Ishikawa (cell line): ENCODE measurements at regions not wholly inside any gene's neighbourhood (a gene's known extent, or its start where the extent isn't known, plus 50 kb on each side); places are given as distances from the start of the nearest gene placed in this dataset.

Source experiments
- CEBPB ChIP-seq: IDR thresholded peaks from 2 replicates; pipeline ENCODE4 v1.6.1; 2012
- CREB1 ChIP-seq: IDR thresholded peaks from 2 replicates; pipeline ENCODE4 v1.6.1; 2012; ENCODE audit warnings: low read depth
- EGR1 ChIP-seq: IDR thresholded peaks from 2 replicates; pipeline ENCODE4 v1.6.1; 2012
- EP300 ChIP-seq: IDR thresholded peaks from 2 replicates; pipeline ENCODE4 v1.6.1; 2012; ENCODE audit warnings: borderline replicate concordance
- FOXM1 ChIP-seq: IDR thresholded peaks from 2 replicates; pipeline ENCODE4 v1.6.1; 2012; ENCODE audit warnings: low read depth, borderline replicate concordance
- NFIC ChIP-seq: IDR thresholded peaks from 2 replicates; pipeline ENCODE4 v1.6.1; 2012
- RAD21 ChIP-seq: IDR thresholded peaks from 2 replicates; pipeline ENCODE4 v1.6.1; 2012; ENCODE audit warnings: low read depth
- TAF1 ChIP-seq: IDR thresholded peaks from 2 replicates; pipeline ENCODE4 v1.6.1; 2012; ENCODE audit warnings: low read depth, mild to moderate bottlenecking
- TCF12 ChIP-seq: IDR thresholded peaks from 2 replicates; pipeline ENCODE4 v1.6.1; 2012; ENCODE audit warnings: low read depth
- TEAD4 ChIP-seq: IDR thresholded peaks from 2 replicates; pipeline ENCODE4 v1.6.1; 2012
- YY1 ChIP-seq: IDR thresholded peaks from 2 replicates; pipeline ENCODE4 v1.6.1; 2012; ENCODE audit warnings: low read depth
- ZBTB7A ChIP-seq: IDR thresholded peaks from 2 replicates; pipeline ENCODE4 v1.6.1; 2012; ENCODE audit warnings: low read depth
- TF ChIP-seq, protein P1 (sequence below): IDR thresholded peaks from 2 replicates; pipeline ENCODE4 v1.6.1; 2012
- TF ChIP-seq, protein P2 (sequence below): IDR thresholded peaks from 2 replicates; pipeline ENCODE4 v1.6.1; 2012
- TF ChIP-seq, protein P3 (sequence below): IDR thresholded peaks from 2 replicates; pipeline ENCODE4 v1.6.1; 2012; ENCODE audit warnings: low read depth, mild to moderate bottlenecking

DNA sequence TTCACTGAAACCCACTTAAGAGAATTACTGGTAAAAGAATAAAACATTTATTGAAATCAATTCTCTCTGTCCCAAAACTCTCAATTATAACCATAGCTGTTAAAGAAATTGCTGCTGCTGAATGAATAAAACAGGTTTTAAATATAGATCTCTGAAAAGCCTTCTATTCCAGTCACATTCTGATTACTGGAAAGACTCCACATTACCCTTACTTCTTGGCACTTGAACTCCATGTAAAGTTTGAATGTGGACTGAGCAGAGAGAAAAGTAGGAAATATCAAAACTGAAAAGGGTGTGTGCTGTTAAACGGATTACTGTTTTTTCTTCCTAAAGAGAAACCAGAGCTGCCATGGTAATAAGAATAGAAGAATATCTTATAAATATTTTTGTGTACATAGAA is 655.3 kb upstream of the SETBP1 start:
- TF ChIP-seq TEAD4 (no peak), ZBTB7A (no peak), RAD21 (no peak), EGR1 (no peak), TAF1 (no peak), CREB1 (no peak), YY1 (no peak), FOXM1 (no peak), NFIC (no peak), TCF12 (no peak), EP300 (no peak), CEBPB (no peak)
- TF ChIP-seq, protein P1, sequence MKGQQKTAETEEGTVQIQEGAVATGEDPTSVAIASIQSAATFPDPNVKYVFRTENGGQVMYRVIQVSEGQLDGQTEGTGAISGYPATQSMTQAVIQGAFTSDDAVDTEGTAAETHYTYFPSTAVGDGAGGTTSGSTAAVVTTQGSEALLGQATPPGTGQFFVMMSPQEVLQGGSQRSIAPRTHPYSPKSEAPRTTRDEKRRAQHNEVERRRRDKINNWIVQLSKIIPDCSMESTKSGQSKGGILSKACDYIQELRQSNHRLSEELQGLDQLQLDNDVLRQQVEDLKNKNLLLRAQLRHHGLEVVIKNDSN, result no peak
- TF ChIP-seq, protein P2, sequence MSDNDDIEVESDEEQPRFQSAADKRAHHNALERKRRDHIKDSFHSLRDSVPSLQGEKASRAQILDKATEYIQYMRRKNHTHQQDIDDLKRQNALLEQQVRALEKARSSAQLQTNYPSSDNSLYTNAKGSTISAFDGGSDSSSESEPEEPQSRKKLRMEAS, result no peak
- TF ChIP-seq, protein P3, sequence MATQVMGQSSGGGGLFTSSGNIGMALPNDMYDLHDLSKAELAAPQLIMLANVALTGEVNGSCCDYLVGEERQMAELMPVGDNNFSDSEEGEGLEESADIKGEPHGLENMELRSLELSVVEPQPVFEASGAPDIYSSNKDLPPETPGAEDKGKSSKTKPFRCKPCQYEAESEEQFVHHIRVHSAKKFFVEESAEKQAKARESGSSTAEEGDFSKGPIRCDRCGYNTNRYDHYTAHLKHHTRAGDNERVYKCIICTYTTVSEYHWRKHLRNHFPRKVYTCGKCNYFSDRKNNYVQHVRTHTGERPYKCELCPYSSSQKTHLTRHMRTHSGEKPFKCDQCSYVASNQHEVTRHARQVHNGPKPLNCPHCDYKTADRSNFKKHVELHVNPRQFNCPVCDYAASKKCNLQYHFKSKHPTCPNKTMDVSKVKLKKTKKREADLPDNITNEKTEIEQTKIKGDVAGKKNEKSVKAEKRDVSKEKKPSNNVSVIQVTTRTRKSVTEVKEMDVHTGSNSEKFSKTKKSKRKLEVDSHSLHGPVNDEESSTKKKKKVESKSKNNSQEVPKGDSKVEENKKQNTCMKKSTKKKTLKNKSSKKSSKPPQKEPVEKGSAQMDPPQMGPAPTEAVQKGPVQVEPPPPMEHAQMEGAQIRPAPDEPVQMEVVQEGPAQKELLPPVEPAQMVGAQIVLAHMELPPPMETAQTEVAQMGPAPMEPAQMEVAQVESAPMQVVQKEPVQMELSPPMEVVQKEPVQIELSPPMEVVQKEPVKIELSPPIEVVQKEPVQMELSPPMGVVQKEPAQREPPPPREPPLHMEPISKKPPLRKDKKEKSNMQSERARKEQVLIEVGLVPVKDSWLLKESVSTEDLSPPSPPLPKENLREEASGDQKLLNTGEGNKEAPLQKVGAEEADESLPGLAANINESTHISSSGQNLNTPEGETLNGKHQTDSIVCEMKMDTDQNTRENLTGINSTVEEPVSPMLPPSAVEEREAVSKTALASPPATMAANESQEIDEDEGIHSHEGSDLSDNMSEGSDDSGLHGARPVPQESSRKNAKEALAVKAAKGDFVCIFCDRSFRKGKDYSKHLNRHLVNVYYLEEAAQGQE, result no peak

DNA sequence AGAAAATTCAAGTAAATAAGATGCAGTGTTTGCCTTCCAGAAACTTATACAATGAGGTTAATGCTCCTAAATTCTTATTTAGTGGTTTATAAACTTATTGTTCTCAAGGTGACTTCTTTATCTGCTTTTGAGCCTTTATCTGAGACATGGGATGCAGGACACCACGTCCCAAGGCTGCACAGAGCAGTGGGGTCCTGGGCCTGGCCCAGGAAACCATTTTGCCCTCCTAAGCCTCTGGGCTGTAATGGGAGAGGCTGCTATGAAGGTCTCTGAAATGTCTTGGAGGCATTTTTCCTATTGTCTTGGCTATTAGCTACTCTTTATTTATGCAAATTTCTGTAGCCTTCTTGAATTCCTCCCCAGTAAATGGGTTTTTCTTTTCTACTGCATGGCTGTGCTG is 652.6 kb upstream of the SETBP1 start:
- TF ChIP-seq FOXM1 (no peak), EP300 (no peak), YY1 (no peak), EGR1 (no peak), NFIC (no peak), CEBPB (no peak), TCF12 (no peak), RAD21 (no peak), CREB1 (no peak), TAF1 (no peak), TEAD4 (no peak)
- TF ChIP-seq, protein P2, result no peak
- TF ChIP-seq, protein P1, result no peak
- TF ChIP-seq, protein P3, result no peak

DNA sequence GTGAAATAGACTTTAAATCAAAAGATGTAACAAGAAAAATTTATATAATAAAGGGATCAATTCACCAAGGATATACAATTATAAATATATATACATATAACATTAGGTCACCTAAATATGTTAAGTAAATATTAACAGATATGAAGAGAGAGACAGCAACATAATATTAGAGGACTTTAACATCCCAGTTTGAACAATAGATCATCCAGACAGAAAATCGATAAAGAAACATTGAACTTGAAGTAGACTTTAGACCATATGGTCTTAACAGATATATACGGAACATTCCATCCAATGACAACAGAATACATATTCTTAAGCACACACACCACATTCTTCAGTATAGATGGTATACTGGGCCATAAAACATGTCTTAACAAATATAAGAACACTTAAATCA is 649.6 kb upstream of the SETBP1 start:
- TF ChIP-seq, protein P3, result no peak
- TF ChIP-seq NFIC (no peak), TEAD4 (no peak), CREB1 (no peak), EGR1 (no peak), RAD21 (no peak), CEBPB (no peak), TCF12 (no peak), ZBTB7A (no peak), TAF1 (no peak), EP300 (no peak), FOXM1 (no peak)
- TF ChIP-seq, protein P2, result no peak
- TF ChIP-seq, protein P1, result no peak

DNA sequence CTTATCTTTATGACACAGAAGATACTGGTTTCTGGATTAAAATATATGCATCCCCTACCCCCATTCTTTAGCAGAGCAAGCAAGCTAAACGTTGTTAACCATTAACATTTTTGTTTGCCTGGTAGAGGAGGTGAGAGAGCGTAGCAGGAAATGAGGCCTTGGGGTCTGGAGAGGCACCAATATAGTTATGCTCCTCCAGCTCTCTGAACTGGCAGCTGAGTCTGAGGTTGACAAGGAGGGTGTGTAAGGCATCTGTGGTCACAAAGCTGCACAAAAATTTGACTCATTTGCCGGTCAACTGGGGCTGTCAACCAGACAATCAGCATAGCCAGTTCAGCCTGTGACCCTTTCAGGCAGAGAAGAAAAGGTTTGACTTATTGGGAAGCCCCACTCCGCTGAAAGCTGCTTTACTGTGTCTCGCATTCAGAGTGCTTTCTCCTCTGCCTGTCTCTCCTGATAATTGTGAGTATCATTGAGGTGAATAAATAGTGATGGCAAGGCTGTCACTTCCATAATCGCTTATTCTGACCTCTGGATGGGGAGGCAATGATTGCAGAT is 647.5 kb upstream of the SETBP1 start:
- TF ChIP-seq ZBTB7A (no peak), CREB1 (no peak), EGR1 (no peak), TAF1 (no peak), NFIC (no peak), TCF12 (no peak), YY1 (no peak), CEBPB (no peak), FOXM1 (no peak), EP300 (no peak), TEAD4 (no peak), RAD21 (no peak)
- TF ChIP-seq, protein P3, result no peak
- TF ChIP-seq, protein P1, result no peak
- TF ChIP-seq, protein P2, result no peak
